ENCODE measurements at regions not wholly inside any gene's neighbourhood (a gene's known extent, or its start where the extent isn't known, plus 50 kb on each side); places are given as distances from the start of the nearest gene placed in this dataset.

DNA sequence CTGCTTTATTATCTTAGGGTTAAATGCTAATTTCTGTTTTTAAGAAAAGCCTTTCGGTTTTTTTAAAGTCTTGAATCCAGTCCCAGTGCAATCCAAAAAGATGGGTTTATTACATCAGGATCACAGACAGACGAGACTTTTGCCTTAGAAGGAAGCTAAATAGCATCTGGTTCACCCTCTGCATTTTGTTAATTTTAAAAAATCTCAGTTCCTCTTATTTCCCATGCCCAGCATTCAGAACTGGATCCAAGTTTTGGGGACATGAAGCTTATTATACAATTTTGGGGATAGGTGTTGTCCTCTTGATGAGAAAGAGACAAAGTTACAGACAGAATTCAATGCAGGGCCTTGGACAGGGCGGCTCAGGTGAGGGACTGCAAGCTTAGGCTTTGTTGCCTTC, 181.5 kb upstream of the LYSMD4 start:
- peaks cover 2% of the 10 kb centered on the region; the same call in 1 of the 2 replicates for H3K23me2 ChIP-seq (ENCODE audit: low read depth, low read length)
- no peak overlapping the region for H2AK5ac ChIP-seq (ENCODE audit: low read depth, low read length)
- H2BK5ac ChIP-seq (ENCODE audit: low read depth, low read length) = no peak overlapping the region
- no peak overlapping the region for H4K5ac ChIP-seq (ENCODE audit: insufficient read length, low read depth, low read length)
- H3K56ac ChIP-seq (replicated peaks; ENCODE audit: insufficient read length, low read depth, low read length) = no peak overlapping the region
- no peaks in the 10 kb centered on the region; a peak in 1 of 7 replicates for H3K27me3 ChIP-seq (replicated peaks in 1 of 4; ENCODE audit: control insufficient read depth in 3 of 4, extremely low read depth in 1 of 4, insufficient read depth in 3 of 4, low read length in 3 of 4)
- H2BK120ac ChIP-seq (replicated peaks; ENCODE audit: low read depth, low read length) = no peak overlapping the region
- H2BK20ac ChIP-seq (ENCODE audit: low read length) = no peak overlapping the region
- no peak for TF ChIP-seq ATF2 (IDR thresholded peaks at IDR 0.05; ENCODE audit: low read length)
- TF ChIP-seq RFX5 (IDR thresholded peaks at IDR 0.05; ENCODE audit: borderline replicate concordance, low read depth, low read length) = no peak
- TF ChIP-seq BCL11A (IDR thresholded peaks at IDR 0.05; ENCODE audit: low read depth in 2 of 2, low read length in 2 of 2) = no peak
- TF ChIP-seq TAF1 (IDR thresholded peaks at IDR 0.05; ENCODE audit: low read depth, low read length) = no peak
- TF ChIP-seq EZH2 (IDR thresholded peaks at IDR 0.05; ENCODE audit: low read depth, low read length, severe bottlenecking) = no peak
- TF ChIP-seq, protein P1, sequence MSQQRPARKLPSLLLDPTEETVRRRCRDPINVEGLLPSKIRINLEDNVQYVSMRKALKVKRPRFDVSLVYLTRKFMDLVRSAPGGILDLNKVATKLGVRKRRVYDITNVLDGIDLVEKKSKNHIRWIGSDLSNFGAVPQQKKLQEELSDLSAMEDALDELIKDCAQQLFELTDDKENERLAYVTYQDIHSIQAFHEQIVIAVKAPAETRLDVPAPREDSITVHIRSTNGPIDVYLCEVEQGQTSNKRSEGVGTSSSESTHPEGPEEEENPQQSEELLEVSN (IDR thresholded peaks at IDR 0.05) = no peak
- TF ChIP-seq CBX5 (IDR thresholded peaks at IDR 0.05; ENCODE audit: low read depth, low read length) = no peak
- TF ChIP-seq CBX8 (IDR thresholded peaks at IDR 0.05; ENCODE audit: borderline replicate concordance, low read depth, low read length) = no peak
- no peak for TF ChIP-seq TBP (IDR thresholded peaks at IDR 0.05; ENCODE audit: low read depth, low read length)
- TF ChIP-seq SUZ12 (IDR thresholded peaks at IDR 0.05; ENCODE audit: low read length) = no peak
- TF ChIP-seq ASH2L (IDR thresholded peaks at IDR 0.05; ENCODE audit: low read length) = no peak
- DNase-seq (ENCODE audit: low read depth in 1 of 2, low spot score in 2 of 2) (no peak), FAIRE-seq (no peak)
- H3K18ac ChIP-seq (ENCODE audit: extremely low read depth, low read length) = no peak overlapping the region
- 90% methylated on average over 3 of the region's 3 CpGs; no CpG with 5 or more reads in 1 of the 2 experiments for WGBS, 2 experiments (ENCODE audit: extremely low coverage in 1 of 2, insufficient coverage in 1 of 2, insufficient read length in 1 of 2, insufficient replicate concordance in 2 of 2, low coverage in 1 of 2, low lambda C conversion rate in 2 of 2, missing lambda C conversion rate in 1 of 2)
- H3K23ac ChIP-seq (ENCODE audit: insufficient read length) = no peak overlapping the region
- no peak overlapping the region for H3K4me2 ChIP-seq (ENCODE audit: insufficient read depth in 1 of 2, low read depth in 2 of 2, low read length in 2 of 2)
- no peak overlapping the region for H3K4me3 ChIP-seq (ENCODE audit: extremely low read depth in 1 of 4, insufficient read depth in 2 of 4, low read depth in 3 of 4, low read length in 4 of 4)
- POLR2A ChIA-PET (ENCODE audit: partially characterized antibody) = interaction anchor here (0.8 kb wide), 1 partner anchor 11 kb away, joined by 3 read pairs; no protein-coding TSS in a partner anchor
- H3K36me3 ChIP-seq (ENCODE audit: control insufficient read depth in 2 of 4, insufficient read depth in 4 of 4, low read length in 3 of 4) = no peaks in the 10 kb centered on the region
- no peaks in the 10 kb centered on the region for H4K20me1 ChIP-seq (replicated peaks in 1 of 2; ENCODE audit: control insufficient read depth in 1 of 2, insufficient read depth in 2 of 2, low read length in 2 of 2)
- H3K14ac ChIP-seq (ENCODE audit: insufficient read length) = no peak overlapping the region
- no peak overlapping the region for H3K4ac ChIP-seq (replicated peaks; ENCODE audit: insufficient read length, low read depth, low read length)
- H2BK15ac ChIP-seq (ENCODE audit: low read length) = no peak overlapping the region
- no peaks in the 10 kb centered on the region for H3K4me1 ChIP-seq (replicated peaks in 1 of 4; ENCODE audit: control insufficient read depth in 3 of 4, insufficient read depth in 4 of 4, low read length in 3 of 4)
- no peaks in the 10 kb centered on the region for H3K79me2 ChIP-seq (ENCODE audit: control insufficient read depth in 1 of 2, insufficient read depth in 2 of 2, low read length in 2 of 2)
- H4K91ac ChIP-seq (replicated peaks; ENCODE audit: insufficient read length, low read length) = no peak overlapping the region
- no peak overlapping the region for H3K9ac ChIP-seq (replicated peaks in 1 of 4; ENCODE audit: extremely low read depth in 1 of 4, low read depth in 3 of 4, low read length in 3 of 4)
- no peaks in the 10 kb centered on the region for H3K79me1 ChIP-seq (ENCODE audit: low read depth, low read length)
- H2BK12ac ChIP-seq (ENCODE audit: low read depth, low read length) = no peak overlapping the region
- no peak overlapping the region for H2AFZ ChIP-seq (ENCODE audit: low read length)
- no peak overlapping the region for H4K8ac ChIP-seq (ENCODE audit: extremely low read depth, insufficient read depth, low read length)
- H3K27ac ChIP-seq (ENCODE audit: low read depth, low read length) = no peak overlapping the region
- CTCF ChIA-PET (ENCODE audit: partially characterized antibody) = interaction anchor here (0.8 to 1.6 kb wide), 3 partner anchors 13 to 158 kb away, joined by 3 to 4 read pairs (median 3); no protein-coding TSS in a partner anchor
- no peaks in the 10 kb centered on the region for H3K9me3 ChIP-seq (ENCODE audit: insufficient read depth in 2 of 2, low read depth in 1 of 2, low read length in 1 of 2)
